ENCODE measurements at regions not wholly inside any gene's neighbourhood (a gene's known extent, or its start where the extent isn't known, plus 50 kb on each side); places are given as distances from the start of the nearest gene placed in this dataset.
"Not testable (repeated sequence)": the region's sequence is repeated elsewhere in the genome, so short reads cannot be mapped to it uniquely, and the experiment has no call there.

DNA sequence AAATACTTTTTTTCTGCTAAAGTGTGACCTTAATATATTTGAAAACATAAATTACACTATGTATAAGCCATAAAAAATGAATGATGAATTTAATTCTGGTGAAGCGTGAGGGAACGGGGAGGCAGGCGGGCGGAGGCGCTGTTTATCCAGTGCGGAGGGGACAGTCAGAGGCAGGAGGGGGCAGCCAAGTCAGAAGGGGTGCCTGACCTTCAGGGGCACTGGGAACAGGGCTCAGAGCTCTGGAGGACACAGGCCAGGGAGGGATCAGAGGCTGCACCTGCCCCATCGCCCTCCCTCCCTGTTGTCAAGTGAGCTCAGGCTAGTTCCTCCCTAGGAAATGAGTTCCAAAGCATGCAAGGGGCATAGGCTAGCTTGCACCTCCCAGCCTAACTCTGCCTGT lies 82.0 kb upstream of the CASZ1 start:
- Histone ChIP-seq H3K4me3 (replicated peaks; ENCODE audit: low read depth, low read length) (no peak overlapping the region), H3K36me3 (ENCODE audit: control insufficient read depth, insufficient read depth, low read length) (no peaks in the 10 kb centered on the region), H3K27me3 (replicated peaks; ENCODE audit: control insufficient read depth, insufficient read depth, low read length) (no peaks in the 10 kb centered on the region)
- DNase-seq (ENCODE audit: extremely low read depth, insufficient read length) = no peak
- TF ChIP-seq, protein P1, sequence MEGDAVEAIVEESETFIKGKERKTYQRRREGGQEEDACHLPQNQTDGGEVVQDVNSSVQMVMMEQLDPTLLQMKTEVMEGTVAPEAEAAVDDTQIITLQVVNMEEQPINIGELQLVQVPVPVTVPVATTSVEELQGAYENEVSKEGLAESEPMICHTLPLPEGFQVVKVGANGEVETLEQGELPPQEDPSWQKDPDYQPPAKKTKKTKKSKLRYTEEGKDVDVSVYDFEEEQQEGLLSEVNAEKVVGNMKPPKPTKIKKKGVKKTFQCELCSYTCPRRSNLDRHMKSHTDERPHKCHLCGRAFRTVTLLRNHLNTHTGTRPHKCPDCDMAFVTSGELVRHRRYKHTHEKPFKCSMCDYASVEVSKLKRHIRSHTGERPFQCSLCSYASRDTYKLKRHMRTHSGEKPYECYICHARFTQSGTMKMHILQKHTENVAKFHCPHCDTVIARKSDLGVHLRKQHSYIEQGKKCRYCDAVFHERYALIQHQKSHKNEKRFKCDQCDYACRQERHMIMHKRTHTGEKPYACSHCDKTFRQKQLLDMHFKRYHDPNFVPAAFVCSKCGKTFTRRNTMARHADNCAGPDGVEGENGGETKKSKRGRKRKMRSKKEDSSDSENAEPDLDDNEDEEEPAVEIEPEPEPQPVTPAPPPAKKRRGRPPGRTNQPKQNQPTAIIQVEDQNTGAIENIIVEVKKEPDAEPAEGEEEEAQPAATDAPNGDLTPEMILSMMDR (IDR thresholded peaks at IDR 0.05; ENCODE audit: insufficient read depth, low read length, poor library complexity, severe bottlenecking) = no peak

DNA sequence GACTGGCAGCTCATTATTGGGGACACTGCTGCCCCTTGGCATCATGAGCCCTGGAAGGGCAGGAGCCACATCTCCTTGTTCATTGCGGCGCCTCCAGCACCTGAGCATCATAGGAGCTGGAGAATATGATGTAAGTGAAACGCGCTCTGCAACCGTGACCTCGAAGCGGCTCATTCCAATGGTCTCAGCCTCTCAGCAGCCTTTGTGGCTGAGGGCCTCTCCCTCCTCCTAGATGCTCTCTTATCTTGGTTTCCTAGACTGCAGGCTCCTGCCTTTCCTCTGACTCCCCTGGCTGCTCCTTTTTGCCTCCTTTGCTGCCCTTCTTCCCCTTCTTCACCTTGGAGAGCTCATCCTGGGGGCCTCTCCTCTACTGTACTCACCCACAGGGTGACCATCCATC lies 83.6 kb upstream of the CASZ1 start:
- no peak for DNase-seq (ENCODE audit: extremely low read depth, insufficient read length)
- no peak overlapping the region for H3K4me3 ChIP-seq (replicated peaks; ENCODE audit: low read depth, low read length)
- no peaks in the 10 kb centered on the region for H3K36me3 ChIP-seq (ENCODE audit: control insufficient read depth, insufficient read depth, low read length)
- TF ChIP-seq, protein P1 (IDR thresholded peaks at IDR 0.05; ENCODE audit: insufficient read depth, low read length, poor library complexity, severe bottlenecking) = no peak
- no peaks in the 10 kb centered on the region for H3K27me3 ChIP-seq (replicated peaks; ENCODE audit: control insufficient read depth, insufficient read depth, low read length)

DNA sequence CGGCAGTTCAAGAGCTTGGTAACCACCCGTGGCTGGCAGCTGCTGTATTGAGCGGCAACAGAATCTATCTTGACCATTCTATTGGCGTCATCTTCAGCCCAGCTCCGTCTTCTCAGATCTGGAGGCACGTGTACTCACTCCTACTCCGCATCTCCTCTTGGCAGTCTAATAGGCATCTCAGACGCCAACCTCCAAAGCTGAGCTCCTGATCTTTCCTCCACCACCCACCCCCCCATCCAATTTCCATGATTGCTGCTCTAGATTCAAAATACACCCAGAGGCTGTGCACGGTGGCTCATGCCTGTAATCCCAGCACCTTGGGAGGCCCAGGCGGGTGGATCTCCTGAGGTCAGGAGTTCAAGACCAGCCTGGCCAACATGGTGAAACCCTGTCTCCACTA lies 84.6 kb upstream of the CASZ1 start:
- no peak overlapping the region for H3K4me3 ChIP-seq (replicated peaks; ENCODE audit: low read depth, low read length)
- H3K36me3 ChIP-seq (ENCODE audit: control insufficient read depth, insufficient read depth, low read length) = no peaks in the 10 kb centered on the region
- no peaks in the 10 kb centered on the region for H3K27me3 ChIP-seq (replicated peaks; ENCODE audit: control insufficient read depth, insufficient read depth, low read length)
- no peak for DNase-seq (ENCODE audit: extremely low read depth, insufficient read length)
- TF ChIP-seq, protein P1 (IDR thresholded peaks at IDR 0.05; ENCODE audit: insufficient read depth, low read length, poor library complexity, severe bottlenecking) = no peak

DNA sequence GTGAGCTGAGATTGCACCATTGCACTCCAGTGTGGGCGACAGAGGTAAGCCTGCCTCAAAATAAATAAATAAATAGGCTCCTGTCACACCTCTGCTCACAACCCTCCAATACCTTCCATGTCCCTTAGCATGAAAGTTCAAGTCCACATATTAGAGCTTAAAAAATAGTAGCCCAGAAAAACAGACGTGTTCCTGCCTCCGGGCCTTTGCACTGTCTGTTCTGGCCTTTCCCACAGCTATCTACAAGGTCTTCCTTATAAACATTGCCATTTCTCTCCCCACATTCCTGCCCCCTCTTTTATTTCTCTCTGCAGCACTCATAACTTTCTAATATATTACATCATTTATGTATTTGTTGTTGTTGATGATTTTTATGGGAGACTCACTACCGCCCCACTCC lies 85.6 kb upstream of the CASZ1 start:
- DNase-seq (ENCODE audit: extremely low read depth, insufficient read length) = no peak
- H3K27me3 ChIP-seq (replicated peaks; ENCODE audit: control insufficient read depth, insufficient read depth, low read length) = no peaks in the 10 kb centered on the region
- TF ChIP-seq, protein P1 (IDR thresholded peaks at IDR 0.05; ENCODE audit: insufficient read depth, low read length, poor library complexity, severe bottlenecking) = no peak
- H3K36me3 ChIP-seq (ENCODE audit: control insufficient read depth, insufficient read depth, low read length) = no peaks in the 10 kb centered on the region
- H3K4me3 ChIP-seq (replicated peaks; ENCODE audit: low read depth, low read length) = no peak overlapping the region

DNA sequence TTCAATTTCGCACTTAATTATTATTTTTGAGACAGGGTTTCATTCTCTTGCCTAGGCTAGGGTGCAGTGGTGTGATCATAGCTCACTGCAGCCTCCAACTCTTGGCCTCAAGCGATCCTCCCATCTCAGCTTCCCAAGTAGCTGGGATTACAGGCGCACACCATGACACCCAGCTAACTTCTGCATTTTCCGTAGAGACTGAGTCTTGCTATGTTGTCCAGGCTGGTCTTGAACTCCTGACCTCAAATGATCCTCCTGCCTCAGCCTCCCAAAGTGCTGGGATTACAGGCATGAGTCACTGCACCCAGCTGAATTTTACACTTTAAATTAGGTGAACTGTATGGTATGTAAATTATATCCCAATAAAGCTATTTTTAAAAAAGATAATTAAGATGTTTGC lies 90.6 kb upstream of the CASZ1 start:
- H3K27me3 ChIP-seq (replicated peaks; ENCODE audit: control insufficient read depth, insufficient read depth, low read length); H3K36me3 ChIP-seq (ENCODE audit: control insufficient read depth, insufficient read depth, low read length); DNase-seq (ENCODE audit: extremely low read depth, insufficient read length); H3K4me3 ChIP-seq (replicated peaks; ENCODE audit: low read depth, low read length): not testable (repeated sequence)

DNA sequence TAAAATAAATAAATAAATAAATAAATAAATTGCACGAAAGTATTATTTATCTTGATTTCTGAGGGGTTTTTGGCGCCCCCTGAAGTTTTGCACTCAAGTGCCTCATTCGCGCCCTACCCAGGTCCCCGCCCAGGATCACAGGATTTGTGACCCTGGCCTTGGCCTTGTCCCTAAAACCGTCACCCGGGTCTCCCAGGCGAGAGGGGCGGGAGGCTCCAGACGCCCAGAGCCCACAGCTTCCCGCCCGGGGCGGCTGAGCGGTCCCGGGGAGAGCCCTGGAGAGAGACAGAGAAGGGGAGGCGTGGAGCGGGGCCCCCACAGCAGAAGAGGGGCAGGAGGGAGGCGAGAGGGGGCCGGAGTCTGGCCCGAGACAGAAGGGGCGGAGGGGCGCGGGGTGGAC lies 91.8 kb upstream of the CASZ1 start:
- DNase-seq (ENCODE audit: extremely low read depth, insufficient read length) = no peak
- TF ChIP-seq, protein P1 (IDR thresholded peaks at IDR 0.05; ENCODE audit: insufficient read depth, low read length, poor library complexity, severe bottlenecking) = no peak
- H3K4me3 ChIP-seq (replicated peaks; ENCODE audit: low read depth, low read length) = no peak overlapping the region
- peaks cover 2% of the 10 kb centered on the region; the same call in 1 of the 2 replicates for H3K27me3 ChIP-seq (replicated peaks; ENCODE audit: control insufficient read depth, insufficient read depth, low read length)
- no peaks in the 10 kb centered on the region for H3K36me3 ChIP-seq (ENCODE audit: control insufficient read depth, insufficient read depth, low read length)
